DMS 273 (cell line): ENCODE measurements at regions not wholly inside any gene's neighbourhood (a gene's known extent, or its start where the extent isn't known, plus 50 kb on each side); places are given as distances from the start of the nearest gene placed in this dataset.

ENCODE experiments used
- DNase-seq: peaks from one replicate; lab custom pipeline; 2025; ENCODE audit not compliant: unreplicated experiment; lab: John Stamatoyannopoulos, UW

DNA sequence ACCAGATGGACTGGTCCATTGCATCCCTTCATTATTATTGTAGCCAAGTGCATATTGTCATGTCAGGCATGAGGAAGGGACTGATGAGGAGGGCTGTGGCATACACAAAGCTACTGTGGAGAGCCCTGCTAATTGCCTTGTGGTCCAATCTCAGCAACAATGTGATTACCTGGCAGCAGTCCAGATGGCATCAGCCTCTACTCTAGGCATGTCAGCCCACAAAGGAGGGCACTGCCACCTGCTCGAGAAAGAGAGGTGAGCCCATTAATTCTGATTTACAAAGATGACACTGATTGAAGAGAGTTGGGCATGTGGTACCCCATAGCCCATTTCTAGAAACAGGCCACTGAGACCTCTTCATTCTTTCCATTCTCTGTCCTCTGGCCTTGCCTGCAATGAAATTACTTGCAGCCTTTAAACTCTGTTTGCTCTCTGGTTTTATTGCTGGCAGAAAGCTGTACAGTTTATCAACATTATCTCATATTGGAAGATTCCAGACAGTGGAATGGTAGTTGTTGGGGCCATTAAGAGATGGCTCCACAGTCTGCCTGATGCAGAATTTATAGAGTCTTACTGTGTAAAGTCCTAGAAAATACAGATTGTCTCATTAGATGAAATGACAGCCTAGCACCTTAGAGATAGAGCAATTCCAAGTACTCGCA lies 307.7 kb downstream of the ARPP21 start:
- peak; percentile 29 for DNase-seq

GRCh38 chr3:35950021-35950420 lies 310.7 kb downstream of the ARPP21 start:
- no peak for DNase-seq

DNA sequence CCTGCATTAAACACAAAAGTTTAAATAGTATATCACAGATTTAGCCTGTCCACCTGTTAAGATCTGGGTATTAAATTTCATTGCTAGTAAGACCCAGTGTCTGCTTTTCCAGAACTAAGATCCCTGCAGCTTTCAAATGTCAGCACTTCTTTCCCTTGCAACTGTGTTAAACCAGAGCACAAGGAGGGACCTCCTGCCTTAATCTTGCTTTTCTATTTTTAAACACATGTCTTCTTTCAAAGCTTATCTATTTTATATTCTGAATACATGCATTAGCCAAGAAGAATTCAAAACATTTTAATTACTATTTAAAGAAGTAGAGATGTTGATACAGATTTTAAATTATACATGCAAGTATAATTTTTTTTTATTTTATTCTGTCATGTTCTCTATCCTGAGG lies 315.1 kb downstream of the ARPP21 start:
- no peak for DNase-seq

DNA sequence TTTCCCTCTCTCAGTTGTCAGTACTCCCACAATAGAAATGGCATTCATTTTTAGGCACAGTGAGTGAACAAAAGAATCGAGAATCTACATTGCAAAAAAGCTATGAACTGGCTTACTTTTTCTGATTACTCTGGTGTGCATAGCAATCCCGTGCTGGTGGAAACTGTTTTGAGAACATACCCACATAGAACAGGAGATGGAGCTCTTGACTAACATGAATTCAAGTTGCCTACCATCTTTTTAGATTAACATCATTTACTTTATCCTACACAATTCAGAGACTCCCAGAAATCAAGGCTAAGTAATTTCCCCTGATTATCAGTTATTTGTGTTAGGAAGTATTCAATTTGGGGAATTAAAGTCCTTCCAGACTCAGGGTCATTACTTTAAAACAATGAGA lies 326.6 kb downstream of the ARPP21 start:
- peak; percentile 55 for DNase-seq

DNA sequence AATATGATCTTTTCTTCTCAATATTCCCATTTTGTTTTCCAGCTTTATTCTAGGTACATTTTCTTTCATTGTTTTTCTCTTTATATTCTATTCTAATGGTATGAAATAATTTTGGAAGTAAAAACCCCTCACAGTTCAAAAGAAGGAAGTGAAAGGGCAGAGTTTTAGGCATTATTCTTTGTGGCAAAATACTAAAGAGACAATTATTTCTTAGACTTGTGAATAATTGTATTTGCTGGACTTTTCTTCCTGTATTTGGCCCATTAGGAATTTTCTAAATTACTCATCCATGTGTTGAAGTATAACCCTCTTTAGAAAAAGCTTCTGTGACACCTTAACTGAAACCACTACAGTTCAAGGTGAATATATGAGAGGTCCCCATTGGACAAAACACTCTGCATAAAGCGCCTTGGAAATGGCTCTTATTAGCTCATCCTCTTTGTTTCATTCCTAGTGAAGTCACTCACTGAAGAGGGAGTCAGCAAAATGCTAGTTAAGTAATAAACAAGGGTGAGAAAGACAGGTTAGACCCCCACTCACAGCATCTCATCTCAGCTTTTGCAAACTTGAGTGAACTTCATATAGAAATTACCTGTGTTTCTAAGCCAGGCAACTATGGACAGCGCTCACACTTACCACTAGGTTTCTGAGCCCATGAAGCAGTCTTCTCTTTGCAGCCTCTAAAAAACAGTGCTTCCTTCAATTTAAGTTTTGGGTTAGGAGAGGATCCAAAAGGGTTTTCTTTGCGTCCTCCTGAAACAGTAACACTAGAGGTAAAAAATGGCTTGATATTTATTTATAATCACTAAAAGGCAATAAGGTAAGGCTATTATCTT lies 327.5 kb downstream of the ARPP21 start:
- DNase-seq = no peak

- no peak for DNase-seq
Measured at GRCh38 chr3:35968043-35968622, 328.8 kb downstream of the ARPP21 start.

DNA sequence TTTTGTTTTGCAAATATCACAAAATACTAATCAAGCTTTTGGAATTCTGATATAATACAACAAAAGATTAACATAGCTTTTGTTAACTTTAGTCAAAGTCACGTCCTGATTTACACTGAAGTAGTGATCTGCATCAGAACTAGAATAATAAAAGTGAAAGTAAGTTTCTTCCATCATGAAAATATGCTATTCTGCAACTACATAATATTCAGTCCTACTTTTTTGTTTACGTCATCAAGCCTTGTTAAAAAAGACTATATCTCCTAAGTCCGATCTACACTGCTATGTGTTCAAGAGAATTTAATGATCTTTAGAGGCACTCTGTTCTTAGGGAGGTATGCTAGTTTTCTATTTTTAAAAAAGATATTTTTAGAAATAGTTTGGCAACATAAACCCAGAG lies 330.1 kb downstream of the ARPP21 start:
- no peak for DNase-seq

DNA sequence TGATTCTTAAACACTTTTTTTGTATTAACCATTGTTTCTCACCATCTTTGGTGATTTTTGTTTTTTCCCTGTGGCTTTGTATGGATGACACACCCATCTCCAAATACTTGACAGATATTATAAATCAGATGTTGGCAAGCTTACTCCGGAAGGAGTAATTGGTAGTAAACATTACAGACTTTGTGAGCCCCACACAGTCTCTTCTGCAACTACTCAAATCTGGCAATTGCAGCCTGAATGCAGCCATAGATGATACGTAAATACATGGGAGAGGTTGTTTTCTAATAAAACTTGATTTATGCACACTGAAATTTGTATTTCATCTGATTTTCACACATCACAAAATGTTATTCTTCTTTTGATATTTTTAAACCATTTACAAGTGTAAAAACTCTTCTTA lies 331.5 kb downstream of the ARPP21 start:
- no peak for DNase-seq

DNA sequence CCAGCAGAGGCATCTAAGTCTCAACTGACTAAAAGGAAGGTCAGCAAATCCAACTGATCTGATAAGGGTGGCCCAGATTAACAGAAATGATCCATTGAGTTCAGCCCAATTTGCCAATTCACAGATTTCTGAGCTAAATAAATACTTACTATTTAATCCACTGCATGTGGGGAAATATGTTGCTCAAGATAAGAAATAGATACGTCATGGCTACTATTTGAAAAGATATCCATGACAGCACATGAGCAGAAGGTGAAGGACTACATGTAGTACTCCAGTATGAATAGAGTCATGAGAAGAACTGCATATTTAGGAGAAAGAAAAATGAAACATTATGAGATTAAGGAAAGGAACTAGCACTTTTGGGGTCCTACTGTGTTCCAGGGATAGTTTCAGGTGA lies 332.4 kb downstream of the ARPP21 start:
- DNase-seq = no peak

DNA sequence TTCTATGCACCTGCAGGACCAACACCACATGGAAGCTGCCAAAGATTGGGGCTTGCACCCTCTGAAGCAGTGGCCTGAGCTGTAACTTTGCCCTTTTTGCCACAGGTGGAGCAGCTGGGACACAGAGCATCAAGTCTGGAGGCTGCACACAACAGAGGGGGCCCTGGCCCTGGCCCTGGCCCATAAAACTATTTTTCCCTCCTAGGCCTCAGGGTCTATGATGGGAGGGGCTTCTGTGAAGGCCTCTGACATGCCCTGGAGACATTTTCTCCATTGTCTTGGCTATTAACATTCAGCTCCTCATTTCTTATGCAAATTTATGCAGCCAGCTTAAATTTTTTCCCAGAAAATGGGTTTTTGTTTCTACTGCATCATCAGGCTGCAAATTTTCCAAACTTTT lies 335.5 kb downstream of the ARPP21 start:
- DNase-seq = no peak

DNA sequence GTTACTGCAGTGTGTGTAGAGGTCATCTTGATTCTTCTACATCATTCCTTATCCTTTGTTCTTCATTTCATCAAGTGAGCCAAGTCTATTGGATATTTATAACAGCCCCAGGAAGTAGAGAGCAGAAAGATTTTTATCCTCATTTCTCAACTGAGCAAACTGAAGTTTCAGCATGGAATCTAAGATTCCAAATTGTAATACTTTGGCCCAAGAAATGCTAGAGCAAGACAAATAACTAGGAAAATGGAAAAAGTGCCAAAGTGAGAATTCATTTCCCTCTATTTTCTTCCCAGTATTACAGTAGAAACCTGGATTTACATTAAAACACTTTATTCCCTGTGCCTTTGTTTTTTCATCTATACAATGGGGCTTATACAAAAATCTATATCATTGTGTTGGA lies 346.8 kb downstream of the ARPP21 start:
- DNase-seq = no peak

DNA sequence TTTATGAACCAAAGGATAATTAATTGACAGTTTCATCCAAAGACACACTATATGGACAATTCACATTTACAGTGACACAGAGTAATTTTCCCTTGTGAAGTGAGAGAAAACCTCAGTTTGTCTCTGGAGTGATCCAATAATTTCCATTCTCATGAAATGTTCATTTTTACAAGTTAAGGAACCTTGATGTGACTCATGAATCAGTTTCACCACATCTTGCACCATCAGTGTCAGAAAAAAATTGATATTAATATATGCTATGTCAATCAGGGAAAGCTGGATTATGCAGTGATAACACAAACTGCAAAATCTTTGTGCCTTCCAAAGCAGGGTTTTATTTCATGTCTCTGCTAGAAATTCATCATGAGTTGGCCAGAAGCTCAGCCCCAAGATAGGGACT lies 348.1 kb downstream of the ARPP21 start:
- no peak for DNase-seq

GRCh38 chr3:35992041-35992440 lies 352.7 kb downstream of the ARPP21 start:
- no peak for DNase-seq

DNA sequence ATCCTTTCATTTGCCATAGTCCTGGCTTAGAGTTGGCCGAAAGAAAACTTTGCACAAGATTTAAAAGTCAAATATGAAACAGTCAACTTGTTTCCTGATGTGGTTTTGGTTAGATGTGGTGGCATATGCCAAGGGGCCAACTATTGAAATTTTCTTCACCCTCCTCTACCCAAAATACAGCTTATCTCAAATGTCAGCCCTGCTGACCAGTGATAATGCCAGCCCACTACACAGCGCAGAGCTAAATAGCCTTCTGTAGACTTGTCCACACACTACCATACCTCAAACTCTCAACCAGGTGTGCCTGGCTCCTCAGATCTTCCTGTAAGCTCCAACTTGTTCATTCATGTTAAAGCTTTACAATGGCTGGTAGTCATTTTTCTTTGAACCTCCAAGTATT lies 368.5 kb upstream of the STAC start:
- DNase-seq = no peak

- DNase-seq = no peak
Measured at GRCh38 chr3:36013425-36013824, 366.9 kb upstream of the STAC start.

DNA sequence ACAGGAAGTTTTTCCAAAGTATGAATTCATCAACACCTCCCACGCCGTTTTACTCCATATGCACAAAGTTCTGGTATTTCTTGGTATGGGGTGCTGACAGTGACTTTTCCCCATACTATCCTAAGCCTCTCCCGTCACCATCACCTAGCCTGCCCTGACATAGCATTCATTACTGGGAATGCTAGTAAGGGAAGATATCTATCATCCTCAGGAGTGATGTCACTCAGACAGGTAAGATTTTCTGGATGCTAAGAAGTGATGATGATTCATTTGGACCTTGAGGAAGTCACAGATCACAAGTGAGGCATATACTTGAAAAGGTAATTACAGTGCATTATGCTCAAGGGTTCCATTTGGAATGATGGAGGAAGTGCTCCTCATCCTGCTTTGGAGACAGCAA lies 355.1 kb upstream of the STAC start:
- DNase-seq = no peak

GRCh38 chr3:36032180-36033047 lies 347.9 kb upstream of the STAC start:
- no peak for DNase-seq

- DNase-seq = no peak
Measured at GRCh38 chr3:36058404-36059030, 321.8 kb upstream of the STAC start.

DNA sequence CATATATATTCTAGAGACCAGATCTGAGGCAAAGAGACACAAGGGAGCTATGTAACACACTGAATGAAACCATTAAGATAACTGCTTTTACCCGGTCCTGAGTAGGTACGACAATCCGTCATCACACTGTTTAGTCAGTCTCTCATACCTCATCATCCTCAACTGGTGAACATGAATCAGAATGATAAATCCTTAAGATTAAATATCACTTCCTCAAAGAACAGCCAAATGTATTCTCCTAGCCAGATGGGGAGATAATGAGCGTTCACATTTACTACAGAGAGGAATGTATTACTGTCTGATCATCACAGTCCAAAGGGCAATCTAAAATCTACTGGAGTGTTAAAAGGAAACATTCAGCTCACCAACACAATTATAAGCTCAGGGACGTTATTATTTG lies 319.4 kb upstream of the STAC start:
- DNase-seq = peak; percentile 16

DNA sequence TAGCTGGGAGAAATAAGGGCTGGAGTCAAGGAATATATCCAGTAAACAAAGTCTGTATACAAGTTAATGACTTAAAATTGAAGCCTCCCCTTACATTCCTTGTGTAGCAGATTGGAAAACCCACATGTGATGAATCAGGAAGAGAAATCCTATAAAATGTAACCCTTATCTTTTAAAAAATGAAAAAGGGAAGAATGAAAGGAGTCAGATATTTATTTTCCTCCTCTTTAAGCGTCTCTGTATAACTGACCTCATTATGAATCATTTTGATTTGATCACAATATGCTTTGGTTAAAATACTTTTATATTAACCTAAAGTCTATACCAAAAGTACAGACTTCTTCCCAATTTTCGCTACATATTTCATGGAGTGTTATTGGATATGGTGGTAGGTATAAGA lies 316.3 kb upstream of the STAC start:
- DNase-seq = no peak

- no peak for DNase-seq
Measured at GRCh38 chr3:36065321-36065720, 315.0 kb upstream of the STAC start.
